GM13976 (cell line): ENCODE measurements at regions not wholly inside any gene's neighbourhood (a gene's known extent, or its start where the extent isn't known, plus 50 kb on each side); places are given as distances from the start of the nearest gene placed in this dataset.

Source experiments
- DNase-seq: peaks from one replicate; pipeline ENCODE4 v3.0.0; 2012; ENCODE audit warnings: low spot score
- CTCF ChIP-seq: IDR thresholded peaks from 2 replicates; pipeline ENCODE4 v1.5.1; 2012; ENCODE audit warnings: borderline replicate concordance, mild to moderate bottlenecking; ENCODE audit not compliant: insufficient read depth; ENCODE audit errors: extremely low read depth, missing control alignments, control extremely low read depth
- in situ Hi-C: fragments of 300-500 bp; cut with MboI; formaldehyde crosslinking; loops from one replicate; pipeline ENCODE4 v1.12.0; 2022; ENCODE audit warnings: low sequenced_read_pairs, mixed read lengths, inconsistent platforms; ENCODE audit not compliant: unreplicated experiment

GRCh38 chr1:57623791-57624538 lies 200.1 kb upstream of the DAB1 start:
- in situ Hi-C loops = no loop called here
- no peak for TF ChIP-seq CTCF
- no peak for DNase-seq

- TF ChIP-seq CTCF = no peak
- in situ Hi-C loops = no loop called here
- DNase-seq = no peak
Measured at GRCh38 chr1:57623039-57623790, 199.4 kb upstream of the DAB1 start.

GRCh38 chr1:57621776-57622175 lies 197.9 kb upstream of the DAB1 start:
- TF ChIP-seq CTCF = no peak
- in situ Hi-C loops = no loop called here
- no peak for DNase-seq

- no peak for DNase-seq
- in situ Hi-C loops = no loop called here
- TF ChIP-seq CTCF = no peak
Measured at GRCh38 chr1:57620605-57621004, 196.7 kb upstream of the DAB1 start.

- no peak for DNase-seq
- no peak for TF ChIP-seq CTCF
- in situ Hi-C loops = no loop called here
Measured at GRCh38 chr1:57616921-57617320, 193.1 kb upstream of the DAB1 start.

- DNase-seq = no peak
- in situ Hi-C loops = no loop called here
- TF ChIP-seq CTCF = no peak
Measured at GRCh38 chr1:57615956-57616355, 192.1 kb upstream of the DAB1 start.
